Psoas muscle (tissue), 7 donors: ENCODE measurements at regions not wholly inside any gene's neighbourhood (a gene's known extent, or its start where the extent isn't known, plus 50 kb on each side); places are given as distances from the start of the nearest gene placed in this dataset.

ENCODE experiments used
- ATAC-seq, 4 donors: fragments of 200-7000 bp; cut with Tn5 transposase; one replicate each; pipeline ENCODE4 v1.9.1; 2020; ENCODE audit warnings: moderate library complexity in 3 of 4, mild to moderate bottlenecking in 2 of 4
- DNase-seq, 2 donors: peaks; one replicate each; pipeline ENCODE4 v3.0.0-alpha.2; 2020
- H3K27ac ChIP-seq: fragments of 200-600 bp; one replicate; pipeline ENCODE4 v1.8.0; 2022
- H3K27me3 ChIP-seq, 3 donors: fragments of 200-600 bp in 1 of 3; one replicate each; pipeline versions ENCODE4 v1.6.1 to v1.8.0; 2013 to 2022; ENCODE audit warnings: low read length in 2 of 3, mild to moderate bottlenecking in 2 of 3, moderate library complexity in 1 of 3; ENCODE audit not compliant: insufficient read depth in 3 of 3
- H3K36me3 ChIP-seq, 2 donors: fragments of 200-600 bp in 1 of 2; one replicate each; pipeline versions ENCODE4 v1.6.1 to v1.8.0; 2013 to 2022; ENCODE audit warnings: low read depth in 1 of 2, mild to moderate bottlenecking in 1 of 2, moderate library complexity in 1 of 2; ENCODE audit not compliant: insufficient read depth in 1 of 2
- H3K4me1 ChIP-seq: fragments of 200-600 bp; one replicate; pipeline ENCODE4 v1.8.0; 2022
- H3K4me3 ChIP-seq: fragments of 200-600 bp; one replicate; pipeline ENCODE4 v1.8.0; 2022; ENCODE audit warnings: mild to moderate bottlenecking
- H3K9me3 ChIP-seq: fragments of 200-600 bp; one replicate; pipeline ENCODE4 v1.8.0; 2022
- WGBS, 3 donors: extraction: QIAGEN DNeasy Blood & Tissue Kit; methylation state at CpG; one replicate each; pipeline versions ENCODE4 v1.1.6 to v1.1.7; 2013; 5-methylcytosine and 5-hydroxymethylcytosine counted together
- intact Hi-C, 2 donors: fragments of 100-400 bp; cut with DNase I; formaldehyde crosslinking; loops; one replicate each; pipeline versions ENCODE4 v1.11.0 to v1.14.2; 2022
- TF ChIP-seq, protein P1 (sequence below): fragments of 200-600 bp; IDR thresholded peaks from one replicate; pipeline ENCODE4 v1.8.0; 2022; ENCODE audit warnings: antibody characterized with exemption
- donor health status: healthy with polysubstance abuse.
- donor health status: DM: no; HTN: no; CAD: no; lungs with moderate emphysema.
- donor health status: Bipolar disorder and iron deficiency.
- donor health status: healthy.
- donor health status: DM: yes; HTN: yes; CAD: no.
- donor health status: DM: no; HTN: no; CAD: no.
- donor health status: DM: yes; HTN: yes; CAD: no.

DNA sequence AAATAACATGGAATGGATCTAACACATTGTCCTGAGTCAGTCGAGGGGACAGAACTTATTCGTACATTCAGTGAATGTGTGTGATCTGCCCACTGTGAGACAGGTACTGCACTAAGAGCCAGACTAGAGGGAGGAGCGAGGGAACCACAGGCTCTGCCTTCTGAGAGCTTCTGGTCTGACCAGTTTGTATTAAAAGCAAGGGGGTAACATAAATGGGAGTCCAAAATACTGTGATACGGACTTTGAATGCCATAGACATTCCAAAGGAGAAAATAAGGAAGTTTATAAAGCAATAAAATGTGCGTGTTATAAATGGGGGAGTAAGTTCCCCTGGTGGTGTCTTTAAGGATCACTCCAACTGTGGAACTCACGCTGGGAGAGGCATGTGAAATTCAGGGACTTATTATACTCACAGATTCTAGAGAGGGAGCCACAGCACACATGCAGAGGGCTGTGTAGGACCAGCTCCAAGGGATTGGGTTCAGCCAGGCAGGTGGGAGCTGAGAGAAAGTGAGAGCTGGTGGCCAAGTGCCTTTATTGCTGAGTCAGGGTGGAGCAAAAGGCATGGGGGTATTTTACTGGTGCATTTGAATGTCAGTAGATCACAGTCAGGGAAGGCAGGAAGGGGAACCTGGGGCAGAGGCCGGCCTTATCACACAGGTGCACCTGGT lies 186.5 kb upstream of the WWC1 start:
- Histone ChIP-seq H3K4me3 (no peak overlapping the region), H3K36me3 (no peaks in the 10 kb centered on the region), H3K27ac (no peak overlapping the region), H3K9me3 (no peaks in the 10 kb centered on the region), H3K27me3 (no peaks in the 10 kb centered on the region), H3K4me1 (no peaks in the 10 kb centered on the region)
- TF ChIP-seq, protein P1, sequence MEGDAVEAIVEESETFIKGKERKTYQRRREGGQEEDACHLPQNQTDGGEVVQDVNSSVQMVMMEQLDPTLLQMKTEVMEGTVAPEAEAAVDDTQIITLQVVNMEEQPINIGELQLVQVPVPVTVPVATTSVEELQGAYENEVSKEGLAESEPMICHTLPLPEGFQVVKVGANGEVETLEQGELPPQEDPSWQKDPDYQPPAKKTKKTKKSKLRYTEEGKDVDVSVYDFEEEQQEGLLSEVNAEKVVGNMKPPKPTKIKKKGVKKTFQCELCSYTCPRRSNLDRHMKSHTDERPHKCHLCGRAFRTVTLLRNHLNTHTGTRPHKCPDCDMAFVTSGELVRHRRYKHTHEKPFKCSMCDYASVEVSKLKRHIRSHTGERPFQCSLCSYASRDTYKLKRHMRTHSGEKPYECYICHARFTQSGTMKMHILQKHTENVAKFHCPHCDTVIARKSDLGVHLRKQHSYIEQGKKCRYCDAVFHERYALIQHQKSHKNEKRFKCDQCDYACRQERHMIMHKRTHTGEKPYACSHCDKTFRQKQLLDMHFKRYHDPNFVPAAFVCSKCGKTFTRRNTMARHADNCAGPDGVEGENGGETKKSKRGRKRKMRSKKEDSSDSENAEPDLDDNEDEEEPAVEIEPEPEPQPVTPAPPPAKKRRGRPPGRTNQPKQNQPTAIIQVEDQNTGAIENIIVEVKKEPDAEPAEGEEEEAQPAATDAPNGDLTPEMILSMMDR = no peak
- DNase-seq (no peak), ATAC-seq (no peak)
- WGBS, 3 donors = 61 to 68% (median 64%) methylated on average over 7 of the region's 7 CpGs
- intact Hi-C loops = no loop called here

DNA sequence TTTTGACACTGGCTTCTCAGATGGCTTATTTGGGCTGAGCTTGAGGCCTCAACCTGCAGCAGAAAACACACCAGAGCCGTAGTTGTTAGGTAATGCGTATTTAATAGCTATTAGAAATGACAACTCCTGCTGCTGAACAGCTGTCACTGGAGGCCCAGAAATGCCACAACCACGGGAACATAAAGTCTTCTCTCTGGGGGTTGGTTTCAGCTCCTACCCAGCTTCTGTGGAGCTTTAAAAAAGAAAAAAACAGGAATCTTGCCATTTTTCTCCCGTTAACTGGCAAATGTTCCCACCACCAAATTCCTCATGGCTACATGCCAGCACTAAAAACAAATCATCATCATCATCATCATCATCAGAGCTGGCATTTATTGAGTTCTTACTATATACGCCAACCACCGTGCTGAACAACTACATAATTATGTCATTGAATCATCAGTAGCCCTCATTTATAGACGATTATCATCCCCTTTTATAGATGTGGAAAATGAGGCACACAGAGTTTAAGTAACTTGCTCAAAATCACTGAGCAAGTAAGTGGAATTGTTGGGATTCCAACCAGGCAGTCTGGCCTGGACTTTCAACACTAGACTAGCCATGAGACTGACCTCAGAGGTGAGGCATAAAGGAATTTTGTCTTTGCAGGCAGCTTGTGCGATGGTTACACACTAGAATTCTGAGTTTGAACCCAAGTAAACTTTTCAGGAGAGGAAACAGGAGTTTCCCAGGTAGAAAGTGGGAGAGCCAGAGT lies 185.3 kb upstream of the WWC1 start:
- ATAC-seq (no peak), DNase-seq (no peak)
- no peak overlapping the region for H3K27ac ChIP-seq
- no peak overlapping the region for H3K4me3 ChIP-seq
- TF ChIP-seq, protein P1 = no peak
- no peaks in the 10 kb centered on the region for H3K4me1 ChIP-seq
- H3K9me3 ChIP-seq = no peaks in the 10 kb centered on the region
- intact Hi-C loops = no loop called here
- 48 to 55% (median 54%) methylated on average over 8 of the region's 8 CpGs for WGBS, 3 donors
- H3K36me3 ChIP-seq = no peaks in the 10 kb centered on the region
- no peaks in the 10 kb centered on the region for H3K27me3 ChIP-seq

GRCh38 chr5:168109441-168109840 lies 182.0 kb upstream of the WWC1 start:
- intact Hi-C loops = no loop called here
- Histone ChIP-seq H3K9me3 (no peaks in the 10 kb centered on the region), H3K27me3 (peaks cover 0 to 4% (median 0%) of the 10 kb centered on the region in 3 donors), H3K36me3 (no peaks in the 10 kb centered on the region), H3K27ac (no peak overlapping the region), H3K4me3 (no peak overlapping the region), H3K4me1 (no peaks in the 10 kb centered on the region)
- no peak for ATAC-seq
- WGBS, 3 donors = 53 to 73% (median 54%) methylated on average over 5 of the region's 5 CpGs
- DNase-seq = no peak
- TF ChIP-seq, protein P1 = no peak

GRCh38 chr5:168110384-168110783 lies 181.1 kb upstream of the WWC1 start:
- TF ChIP-seq, protein P1 = no peak
- 64 to 73% (median 69%) methylated on average over 5 of the region's 5 CpGs for WGBS, 3 donors
- Histone ChIP-seq H3K9me3 (no peaks in the 10 kb centered on the region), H3K4me1 (no peaks in the 10 kb centered on the region), H3K36me3 (no peaks in the 10 kb centered on the region), H3K27me3 (peaks cover 0 to 4% (median 0%) of the 10 kb centered on the region in 3 donors), H3K4me3 (no peak overlapping the region), H3K27ac (no peak overlapping the region)
- DNase-seq (no peak), ATAC-seq (no peak)
- intact Hi-C loops = no loop called here
